ENCODE measurements at regions not wholly inside any gene's neighbourhood (a gene's known extent, or its start where the extent isn't known, plus 50 kb on each side); places are given as distances from the start of the nearest gene placed in this dataset.

GRCh38 chr10:88190123-88190522 lies 326.7 kb downstream of the PTEN start:
- TF ChIP-seq CTCF (conservative IDR thresholded peaks at IDR 0.05 in 1 of 2, IDR thresholded peaks at IDR 0.05 in 1 of 2; ENCODE audit: low read depth in 1 of 2, low read length in 2 of 2) (no peak), EZH2 (IDR thresholded peaks at IDR 0.05; ENCODE audit: low read length, missing control alignments) (no peak)
